ENCODE measurements at regions not wholly inside any gene's neighbourhood (a gene's known extent, or its start where the extent isn't known, plus 50 kb on each side); places are given as distances from the start of the nearest gene placed in this dataset.
A peak's percentile ranks its signal among the peaks of the same experiment; 100 is the strongest.

DNA sequence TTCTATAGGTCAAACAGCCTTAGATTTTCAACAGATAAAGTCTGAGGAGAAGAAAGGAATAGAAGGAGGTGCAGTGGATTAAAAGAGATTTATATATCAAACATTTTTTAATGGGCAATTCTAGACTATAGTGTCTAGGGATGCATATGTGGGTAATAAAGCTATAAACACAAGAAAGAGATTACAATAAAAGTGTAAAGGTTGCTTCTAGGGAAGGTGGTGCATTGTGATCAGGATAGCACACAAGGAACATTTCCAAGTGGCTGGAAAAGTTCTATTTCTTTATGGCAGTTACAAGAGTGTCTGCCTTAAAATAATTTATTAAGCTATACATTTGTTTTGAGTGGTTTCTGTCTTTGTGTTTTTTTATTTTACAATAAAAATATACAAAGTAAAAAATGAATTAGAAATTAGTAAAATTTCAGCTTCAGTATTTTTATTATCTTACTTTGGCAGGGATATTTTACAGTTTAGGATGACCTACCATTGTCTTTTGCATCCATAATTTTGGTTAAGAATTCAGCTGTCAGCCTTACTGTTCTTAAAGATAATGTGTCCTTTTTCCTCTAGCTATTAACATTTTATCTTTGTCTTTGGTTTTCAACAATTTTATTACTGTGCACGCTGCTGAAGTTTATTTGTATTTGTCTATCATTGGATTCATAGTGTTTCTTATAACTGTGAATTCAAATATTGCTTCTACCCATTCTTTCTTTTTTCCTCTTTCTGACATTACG, 221.8 kb downstream of the LACC1 start:
- DNase-seq = no peak

DNA sequence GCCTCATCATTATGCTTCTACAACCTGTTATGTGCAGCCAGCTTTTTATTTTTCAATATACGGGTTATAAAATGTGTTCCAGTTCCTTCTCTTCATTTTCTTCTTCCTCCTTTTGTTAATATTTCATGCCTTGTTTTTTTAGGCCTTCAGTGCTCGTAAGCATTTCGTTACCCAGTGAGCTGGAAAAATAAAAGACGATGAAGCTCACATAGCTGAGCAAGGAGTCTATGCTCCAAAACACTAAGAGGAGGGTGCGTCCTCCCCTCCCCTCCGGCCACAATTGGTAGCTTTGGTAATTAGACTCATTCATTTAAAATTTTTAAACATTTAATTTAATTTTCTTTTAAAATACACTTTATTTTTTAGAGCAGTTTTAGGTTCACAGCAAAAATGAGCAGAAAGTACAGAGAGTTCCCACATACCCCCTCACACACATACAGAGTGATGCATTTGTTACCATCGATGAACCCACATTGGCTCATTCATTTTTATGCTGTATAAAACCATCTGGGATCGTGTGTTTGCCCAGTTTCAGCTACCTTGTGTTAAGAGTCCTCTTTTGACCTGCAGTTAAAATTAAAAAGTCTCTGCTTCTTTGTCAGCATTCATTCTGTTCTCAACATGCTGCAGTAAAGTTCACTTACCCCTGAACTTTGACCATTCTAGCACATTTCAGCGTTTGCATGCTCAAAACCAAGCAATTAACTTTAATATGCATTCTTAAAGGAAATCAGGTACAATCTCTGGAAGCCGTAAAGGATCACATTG, 223.9 kb downstream of the LACC1 start:
- peak; percentile 62 for DNase-seq

DNA sequence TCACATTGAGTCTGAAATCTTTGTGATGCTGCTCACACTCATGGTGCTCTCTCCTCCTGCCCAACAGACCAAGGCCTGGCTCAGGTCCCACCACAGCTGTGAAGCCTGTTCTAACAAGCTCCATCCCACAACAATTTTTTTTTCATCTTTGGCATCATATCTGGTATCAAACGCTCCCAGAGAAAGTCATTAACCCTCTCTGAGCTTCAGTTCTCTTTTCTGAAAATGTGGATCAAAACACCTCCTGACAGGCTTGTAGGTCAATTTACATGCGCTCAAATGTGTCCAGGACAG, 224.4 kb downstream of the LACC1 start:
- peak; percentile 90 for DNase-seq

DNA sequence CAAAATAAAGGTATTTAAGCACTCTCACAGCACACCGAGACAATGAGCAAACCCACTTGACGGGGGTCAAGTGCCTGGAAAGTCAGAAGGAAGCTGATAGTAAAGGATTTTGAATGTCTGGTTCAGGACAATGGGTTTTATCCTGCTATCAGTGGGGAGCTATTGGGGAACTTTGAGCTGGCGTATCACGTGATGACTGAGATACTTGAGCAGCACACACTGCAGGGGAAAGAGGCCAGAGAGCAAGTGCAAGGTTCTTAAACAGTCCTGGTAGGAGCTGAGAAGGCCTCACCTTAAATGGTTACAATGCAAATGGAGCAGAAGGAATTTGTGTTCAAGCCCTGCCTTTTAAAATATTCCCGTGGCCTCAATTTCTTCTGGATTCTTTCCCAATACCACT, 225.3 kb downstream of the LACC1 start:
- no peak for DNase-seq

DNA sequence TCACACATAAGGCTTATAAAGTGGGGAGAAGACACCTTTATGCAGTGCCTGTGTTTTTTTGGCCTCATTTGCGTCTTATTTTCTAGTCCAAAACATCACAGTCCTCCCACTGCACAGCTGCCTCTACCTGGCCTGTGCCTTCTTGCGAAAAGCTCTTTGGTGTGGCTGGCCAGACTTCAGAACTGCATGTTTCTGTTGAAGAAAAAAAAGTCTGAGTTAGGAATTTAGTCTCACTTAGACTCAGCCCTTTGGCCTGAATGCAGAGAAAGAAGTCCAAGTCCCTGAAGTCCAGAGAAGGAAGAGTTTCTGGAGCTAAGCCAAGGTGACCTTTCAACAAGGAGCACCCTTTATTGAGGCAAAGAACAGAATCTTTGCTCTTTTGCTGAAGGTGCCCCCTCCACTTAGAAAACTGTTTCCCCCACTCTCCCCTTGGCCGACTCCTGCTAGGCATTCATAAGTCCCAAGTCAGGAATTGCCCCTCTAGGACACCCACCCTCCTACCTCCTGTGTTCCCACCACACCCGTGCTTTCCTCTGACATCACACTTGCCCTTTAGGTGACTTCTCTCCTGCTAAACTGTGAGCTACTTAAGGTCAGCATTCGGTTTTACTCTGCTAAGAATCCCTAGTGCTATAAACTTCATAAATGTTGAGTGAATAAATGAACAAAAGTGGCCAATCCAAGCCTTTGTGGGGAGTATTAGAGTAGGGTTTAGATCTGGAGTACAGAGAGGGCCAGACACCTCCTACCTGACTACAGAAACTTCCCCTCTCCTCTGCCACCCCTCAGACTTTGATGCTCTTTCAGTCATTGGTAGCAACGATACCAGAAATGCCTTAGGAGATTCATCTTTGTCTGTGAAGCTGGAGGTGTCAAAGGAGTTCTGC, 226.8 kb downstream of the LACC1 start:
- no peak for DNase-seq

DNA sequence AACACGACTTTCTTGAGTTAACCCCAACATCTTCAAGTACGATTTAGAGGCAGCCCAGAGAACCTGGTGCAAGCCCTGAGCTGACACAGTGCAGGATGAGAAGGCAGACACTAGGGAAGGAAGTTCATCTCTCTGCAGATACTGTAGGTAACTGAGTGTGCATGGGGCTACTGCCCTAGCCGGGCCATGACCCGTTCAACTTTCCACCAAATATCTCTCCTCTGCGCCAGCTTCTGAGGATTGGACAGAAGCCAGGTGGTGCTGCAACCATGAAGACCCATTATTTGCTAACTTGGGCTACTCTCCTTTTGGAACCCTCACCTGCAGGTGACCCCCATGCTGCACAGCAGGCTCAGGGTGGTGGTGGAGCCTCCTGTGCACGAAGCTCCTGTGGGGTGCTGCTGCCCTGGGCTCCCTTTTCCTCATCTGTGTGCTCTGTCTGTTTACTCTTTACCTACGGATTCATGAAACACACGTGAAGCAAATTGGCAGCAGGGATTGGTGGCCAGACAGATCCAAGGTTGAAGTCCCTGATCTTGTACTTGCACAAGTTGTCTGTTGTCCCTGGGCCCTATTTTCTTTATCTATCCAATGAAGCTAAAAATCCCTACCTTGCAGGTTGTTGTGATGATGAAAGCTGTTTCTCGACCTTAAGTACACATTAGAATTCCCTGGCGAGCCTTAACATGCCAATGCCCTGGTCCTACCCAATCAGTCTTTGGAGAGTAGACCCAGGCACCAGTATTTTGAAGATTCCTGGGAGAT, 227.8 kb downstream of the LACC1 start:
- DNase-seq = no peak

GRCh38 chr13:44108331-44108858, 228.7 kb downstream of the LACC1 start:
- no peak for DNase-seq

GRCh38 chr13:44110091-44110621, 230.5 kb downstream of the LACC1 start:
- no peak for DNase-seq

- no peak for DNase-seq
Measured at GRCh38 chr13:44111701-44112100, 232.0 kb downstream of the LACC1 start.

DNA sequence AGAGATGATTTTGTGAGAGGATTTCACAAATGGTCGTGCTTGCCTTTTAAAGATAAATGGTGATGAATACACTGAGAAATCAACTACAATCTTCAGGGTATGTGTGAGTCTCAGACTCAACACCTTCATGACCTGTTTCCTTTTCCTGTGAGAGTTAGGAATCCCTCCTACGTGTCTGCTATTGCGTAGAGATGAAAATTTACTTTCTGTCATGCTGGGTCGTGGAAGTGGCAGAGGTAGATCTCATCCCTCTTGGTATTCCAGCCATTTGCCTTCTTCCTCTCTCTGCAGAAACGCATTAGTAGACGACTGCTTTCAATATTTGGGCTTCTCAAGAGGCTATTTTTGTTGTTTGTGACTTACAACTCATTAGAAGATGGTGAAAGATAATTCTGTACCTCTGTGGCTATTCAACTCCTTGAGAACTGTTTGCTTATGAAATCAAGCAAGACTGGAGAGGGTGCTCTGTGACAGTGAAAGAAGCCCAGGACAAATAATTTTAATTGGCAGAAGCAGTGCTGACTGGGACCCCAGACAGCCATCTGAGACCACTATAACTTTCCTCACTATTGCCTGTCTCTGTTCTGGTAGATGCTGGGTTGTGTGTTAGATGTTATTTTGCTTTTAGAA, 233.1 kb downstream of the LACC1 start:
- DNase-seq = no peak

DNA sequence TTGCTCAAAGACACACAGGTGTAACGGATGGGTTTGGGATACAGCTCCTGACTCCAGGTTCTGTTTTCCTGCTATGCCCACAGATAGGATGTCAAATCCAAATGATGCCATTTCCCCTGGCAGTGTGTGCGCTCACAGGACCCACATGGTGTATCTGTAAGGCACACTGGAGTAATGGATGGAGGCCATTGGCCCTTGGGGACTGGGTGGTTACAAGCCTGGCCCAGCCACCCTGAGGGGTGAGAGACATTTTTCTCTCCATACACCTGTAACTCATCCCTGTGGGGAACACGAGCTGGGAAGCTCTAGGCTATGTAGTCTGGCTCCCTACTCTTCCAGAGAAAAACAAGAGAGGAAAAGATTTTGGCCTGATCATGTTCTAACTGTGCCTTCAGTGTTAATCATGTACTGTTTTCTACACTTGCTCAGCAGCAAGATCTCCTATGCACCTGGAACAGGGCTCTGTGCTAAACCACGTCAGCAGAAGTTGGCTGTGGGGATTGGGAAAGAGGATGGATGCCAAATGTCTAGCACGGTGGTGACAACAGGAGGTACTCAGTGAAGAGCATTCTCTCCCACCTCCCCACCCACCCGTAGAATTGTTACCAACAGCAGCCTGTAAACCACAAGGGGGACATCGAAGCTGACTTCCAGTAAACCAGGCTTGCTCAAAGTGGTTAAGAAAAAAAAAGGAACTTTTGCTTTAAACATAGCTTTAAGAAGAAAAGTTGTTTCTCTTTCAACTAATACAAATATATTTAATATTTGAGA, 237.0 kb downstream of the LACC1 start:
- DNase-seq = no peak

GRCh38 chr13:44117351-44117750, 237.6 kb downstream of the LACC1 start:
- no peak for DNase-seq

GRCh38 chr13:44117816-44118215, 238.1 kb downstream of the LACC1 start:
- no peak for DNase-seq

- DNase-seq = no peak
Measured at GRCh38 chr13:44118881-44119280, 239.2 kb downstream of the LACC1 start.

DNA sequence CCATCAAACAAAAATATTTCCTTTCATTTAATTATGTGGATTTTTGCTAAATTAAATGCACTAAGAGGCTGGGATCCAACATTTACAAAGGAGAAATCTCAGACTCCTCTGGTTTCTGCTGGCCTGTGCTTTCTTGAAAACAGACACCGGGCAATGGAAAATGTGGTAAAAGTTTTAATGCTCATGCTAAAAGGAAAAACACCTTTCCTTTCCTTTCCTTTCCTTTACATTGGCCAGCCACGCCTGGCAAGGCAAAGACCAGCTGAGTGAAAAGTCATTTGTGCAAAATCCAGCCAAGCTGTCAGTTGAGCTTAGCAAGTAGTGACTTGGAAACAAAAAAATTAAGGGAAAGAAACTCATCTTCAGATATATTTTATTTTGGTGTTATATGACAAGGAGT, 240.3 kb downstream of the LACC1 start:
- no peak for DNase-seq

DNA sequence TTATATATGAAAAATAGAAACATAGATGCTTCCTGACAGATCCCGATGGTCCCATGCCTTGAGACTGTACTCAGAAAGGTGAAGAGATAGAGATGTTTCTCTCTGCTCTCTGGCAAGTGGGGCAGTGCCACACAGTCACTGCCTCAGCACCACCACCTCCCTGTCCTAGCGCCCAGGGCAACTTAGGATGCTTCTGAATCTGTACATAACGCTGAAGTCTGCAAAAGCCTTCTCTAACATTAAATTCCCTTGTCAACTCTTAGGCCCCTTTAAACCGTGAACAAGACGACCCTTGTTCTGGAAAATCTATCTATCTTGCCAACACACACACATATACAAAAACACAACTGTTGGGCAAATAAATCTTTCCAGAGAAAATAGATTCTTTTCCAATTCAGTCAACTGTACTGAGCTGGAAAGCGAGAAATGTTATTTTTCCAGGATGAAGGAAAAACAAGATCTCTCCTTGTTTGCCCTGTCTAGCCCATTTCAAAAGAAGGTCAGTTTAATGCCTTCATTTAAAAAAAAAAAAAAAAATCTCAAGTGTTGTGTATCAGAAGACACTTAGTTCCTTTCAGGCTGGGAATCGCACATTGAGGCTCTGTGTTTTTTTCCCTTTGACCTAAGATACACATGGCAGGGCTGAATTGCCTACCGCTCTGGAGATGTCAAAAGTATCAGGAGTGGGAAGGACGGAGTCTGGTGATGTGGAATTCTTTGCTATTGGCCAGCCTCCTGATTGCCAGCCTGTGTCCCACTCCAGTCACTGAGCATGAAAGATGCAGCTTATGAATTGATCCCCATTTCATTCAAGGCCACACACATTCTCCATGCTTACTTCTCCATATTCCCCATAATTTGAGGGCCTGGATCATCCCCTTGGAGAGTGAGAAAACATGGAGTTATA, 241.4 kb downstream of the LACC1 start:
- DNase-seq = no peak

DNA sequence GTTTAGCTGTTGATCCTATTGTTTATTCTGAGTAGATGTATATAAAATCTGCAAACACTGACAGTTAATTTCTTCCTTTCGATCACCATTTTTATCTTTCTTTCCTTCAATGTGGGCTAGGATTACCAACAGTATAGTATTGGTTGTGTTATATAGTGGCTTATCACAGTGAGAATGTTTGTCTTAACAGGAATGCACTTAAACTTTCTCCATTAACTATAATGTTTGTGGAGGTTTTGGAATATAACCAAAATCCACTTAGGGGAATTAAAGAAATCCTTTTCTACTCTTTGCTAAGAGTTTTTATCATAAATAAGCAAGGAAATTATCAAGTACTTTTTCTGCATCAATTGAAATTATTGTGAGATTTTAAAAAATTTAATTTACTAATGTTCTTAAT, 244.6 kb downstream of the LACC1 start:
- no peak for DNase-seq

- DNase-seq = no peak
Measured at GRCh38 chr13:44125943-44126469, 246.3 kb downstream of the LACC1 start.

DNA sequence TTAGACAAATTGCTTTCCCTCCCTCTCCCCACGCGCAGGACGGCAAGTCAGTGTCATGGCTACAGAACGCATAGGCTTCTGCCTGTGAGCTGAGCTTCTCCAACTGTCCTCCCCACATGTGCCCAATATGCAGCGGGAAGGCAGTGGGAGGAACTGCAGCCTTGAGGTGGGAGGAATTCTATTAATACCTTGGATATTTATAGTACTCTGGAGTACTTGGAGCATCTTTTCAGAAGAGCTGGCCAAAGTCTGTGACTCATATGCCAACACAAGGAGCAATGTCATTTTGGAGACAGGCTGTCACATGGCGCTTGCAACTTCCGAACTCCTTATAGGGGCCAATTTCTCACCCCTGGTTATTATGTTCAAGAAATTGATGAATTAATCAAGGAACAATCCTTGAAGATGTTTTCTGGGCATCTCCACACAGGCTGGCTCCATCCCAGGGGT, 245.0 kb upstream of the SERP2 start:
- DNase-seq = no peak

DNA sequence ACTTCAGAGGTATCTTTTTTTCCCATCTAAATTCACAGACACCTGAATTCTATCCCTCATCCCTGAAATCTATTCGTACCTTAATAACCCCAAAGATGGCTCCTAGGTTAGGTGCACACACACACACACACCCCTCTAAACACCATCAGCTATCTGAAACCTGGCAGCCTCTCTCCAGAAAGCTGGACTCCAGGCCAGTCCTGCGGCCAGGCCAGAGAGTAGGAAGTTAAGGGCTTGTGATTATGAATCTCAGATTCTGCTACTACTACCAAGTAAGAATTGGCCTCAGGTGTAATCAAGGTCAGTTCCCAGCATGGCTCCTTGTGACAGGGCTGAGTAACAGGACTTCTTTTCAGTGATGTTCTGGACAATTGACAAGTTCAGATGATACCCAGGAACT, 244.2 kb upstream of the SERP2 start:
- DNase-seq = no peak
